GM10248 (cell line): ENCODE measurements at regions not wholly inside any gene's neighbourhood (a gene's known extent, or its start where the extent isn't known, plus 50 kb on each side); places are given as distances from the start of the nearest gene placed in this dataset.
"Not testable (repeated sequence)": the region's sequence is repeated elsewhere in the genome, so short reads cannot be mapped to it uniquely, and the experiment has no call there.

Experiments used
- CTCF ChIA-PET: fragments of 300-600 bp; sonication (Branson Sonifier 250); formaldehyde crosslinking; extraction: SDS; loops from one replicate; lab custom pipeline; 2021; ENCODE audit warnings: antibody characterized with exemption; lab: Yijun Ruan, JAX
- POLR2A ChIA-PET: fragments of 350-650 bp; sonication (Branson Sonifier 250); formaldehyde crosslinking; extraction: SDS; loops from one replicate; lab custom pipeline; 2020; ENCODE audit warnings: antibody characterized with exemption; lab: Yijun Ruan, JAX
- DNase-seq: peaks from one replicate; pipeline ENCODE4 v3.0.0; 2012; ENCODE audit errors: extremely low spot score
- TF ChIP-seq, protein P1 (sequence below): IDR thresholded peaks from 2 replicates; pipeline ENCODE4 v1.5.1; 2012; ENCODE audit warnings: mild to moderate bottlenecking, low read depth; ENCODE audit errors: extremely low read depth, missing control alignments, control extremely low read depth

DNA sequence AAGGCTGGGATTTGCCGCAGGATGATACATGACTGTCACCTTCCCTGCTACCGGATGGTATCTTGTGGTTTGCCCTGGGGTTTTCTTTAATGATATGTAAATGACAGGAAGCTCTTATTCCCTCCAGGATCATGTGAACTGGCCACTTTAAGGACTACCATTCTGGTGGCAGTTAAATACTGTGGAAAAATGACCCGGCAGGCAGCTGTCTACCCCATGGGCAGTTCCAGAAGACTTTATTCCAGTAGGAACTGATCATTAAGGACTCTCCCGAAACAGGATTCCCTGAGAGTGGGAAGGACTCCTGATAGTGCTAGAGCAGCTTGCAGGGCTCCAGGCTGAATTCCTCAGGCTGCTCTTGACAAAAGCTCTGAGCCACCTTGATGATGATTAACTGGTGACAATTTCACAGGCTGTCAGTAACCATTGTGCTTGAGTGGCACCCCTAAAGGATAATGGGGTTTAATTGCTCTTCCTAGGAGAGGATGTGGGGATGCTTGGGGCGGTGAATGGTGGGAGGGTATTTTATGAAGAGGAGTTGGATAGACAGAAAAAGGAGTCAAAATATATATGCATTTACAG, 212.0 kb downstream of the CPS1 start:
- no peak for DNase-seq

GRCh38 chr2:210776756-210777155, 220.4 kb downstream of the CPS1 start:
- CTCF ChIA-PET, result no interaction called here
- POLR2A ChIA-PET, result no interaction called here
- TF ChIP-seq, protein P1, sequence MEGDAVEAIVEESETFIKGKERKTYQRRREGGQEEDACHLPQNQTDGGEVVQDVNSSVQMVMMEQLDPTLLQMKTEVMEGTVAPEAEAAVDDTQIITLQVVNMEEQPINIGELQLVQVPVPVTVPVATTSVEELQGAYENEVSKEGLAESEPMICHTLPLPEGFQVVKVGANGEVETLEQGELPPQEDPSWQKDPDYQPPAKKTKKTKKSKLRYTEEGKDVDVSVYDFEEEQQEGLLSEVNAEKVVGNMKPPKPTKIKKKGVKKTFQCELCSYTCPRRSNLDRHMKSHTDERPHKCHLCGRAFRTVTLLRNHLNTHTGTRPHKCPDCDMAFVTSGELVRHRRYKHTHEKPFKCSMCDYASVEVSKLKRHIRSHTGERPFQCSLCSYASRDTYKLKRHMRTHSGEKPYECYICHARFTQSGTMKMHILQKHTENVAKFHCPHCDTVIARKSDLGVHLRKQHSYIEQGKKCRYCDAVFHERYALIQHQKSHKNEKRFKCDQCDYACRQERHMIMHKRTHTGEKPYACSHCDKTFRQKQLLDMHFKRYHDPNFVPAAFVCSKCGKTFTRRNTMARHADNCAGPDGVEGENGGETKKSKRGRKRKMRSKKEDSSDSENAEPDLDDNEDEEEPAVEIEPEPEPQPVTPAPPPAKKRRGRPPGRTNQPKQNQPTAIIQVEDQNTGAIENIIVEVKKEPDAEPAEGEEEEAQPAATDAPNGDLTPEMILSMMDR, result no peak
- no peak for DNase-seq

More for the DNA sequence above, 212.0 kb downstream of the CPS1 start:
- TF ChIP-seq, protein P1, result no peak
- ChIA-PET POLR2A (no interaction called here), CTCF (no interaction called here)

DNA sequence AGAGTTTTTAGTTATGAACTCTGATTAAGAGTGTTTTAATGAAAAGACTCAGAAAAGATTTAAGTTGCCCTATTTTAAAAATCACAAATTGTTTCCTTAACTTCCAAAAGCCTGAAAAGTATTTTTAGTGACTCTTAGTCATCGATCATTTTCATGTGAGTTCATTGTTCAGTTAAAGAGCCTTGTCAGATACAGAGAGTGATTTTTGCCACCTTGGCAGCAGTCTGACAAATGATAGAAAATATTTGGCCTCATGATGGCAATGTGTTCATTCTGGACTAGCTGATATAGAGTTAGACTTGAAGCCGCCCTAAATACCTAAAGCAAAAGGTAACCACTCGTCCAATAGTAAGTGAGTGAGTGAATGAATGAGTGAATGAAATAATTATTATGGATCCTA, 225.8 kb downstream of the CPS1 start:
- POLR2A ChIA-PET, result no interaction called here

GRCh38 chr2:210787831-210788230, 231.4 kb downstream of the CPS1 start:
- POLR2A ChIA-PET, CTCF ChIA-PET, DNase-seq: not testable (repeated sequence)

More for the DNA sequence above, 225.8 kb downstream of the CPS1 start:
- CTCF ChIA-PET, result interaction anchor here (0.8 kb wide), 1 partner anchor 14 kb away, joined by 3 read pairs; no protein-coding TSS in a partner anchor
- TF ChIP-seq, protein P1, result no peak
- DNase-seq, result no peak

- TF ChIP-seq, protein P1, result no peak
- no peak for DNase-seq
- ChIA-PET CTCF (interaction anchor here (1.1 kb wide), 1 partner anchor 70 kb away, joined by 3 read pairs; no protein-coding TSS in a partner anchor), POLR2A (no interaction called here)
Measured at GRCh38 chr2:210792000-210792399, 235.6 kb downstream of the CPS1 start.

- no peak for DNase-seq
- ChIA-PET POLR2A (no interaction called here), CTCF (interaction anchor here (2.2 kb wide), 1 partner anchor 11 kb away, joined by 7 read pairs; no protein-coding TSS in a partner anchor)
- TF ChIP-seq, protein P1, result no peak
Measured at GRCh38 chr2:210795506-210795905, 239.1 kb downstream of the CPS1 start.

- CTCF ChIA-PET, result no interaction called here
- TF ChIP-seq, protein P1, result no peak
- DNase-seq, result no peak
- POLR2A ChIA-PET, result no interaction called here
Measured at GRCh38 chr2:210798180-210798579, 241.8 kb downstream of the CPS1 start.
